ENCODE measurements at regions not wholly inside any gene's neighbourhood (a gene's known extent, or its start where the extent isn't known, plus 50 kb on each side); places are given as distances from the start of the nearest gene placed in this dataset.

- ChIA-PET CTCF (interaction anchor here (0.6 kb wide), 1 partner anchor 58 kb away, joined by 3 read pairs; no protein-coding TSS in a partner anchor), POLR2A (no interaction called here)
- TF ChIP-seq CTBP1 (IDR thresholded peaks at IDR 0.05; ENCODE audit: borderline replicate concordance) (no peak), LEF1 (IDR thresholded peaks at IDR 0.05; ENCODE audit: borderline replicate concordance) (no peak), ARNT (IDR thresholded peaks at IDR 0.05) (no peak), L3MBTL2 (conservative IDR thresholded peaks at IDR 0.05) (no peak), SP1 (IDR thresholded peaks at IDR 0.05) (no peak), NFRKB (IDR thresholded peaks at IDR 0.05) (no peak), ELF4 (IDR thresholded peaks at IDR 0.05) (no peak), FOXK2 (IDR thresholded peaks at IDR 0.05) (no peak), FOXA1 (IDR thresholded peaks at IDR 0.05) (no peak), SUZ12 (IDR thresholded peaks at IDR 0.05) (no peak), BHLHE40 (IDR thresholded peaks at IDR 0.05; ENCODE audit: borderline replicate concordance) (no peak), TARDBP (IDR thresholded peaks at IDR 0.05) (no peak), ZNF384 (IDR thresholded peaks at IDR 0.05) (no peak)
- no peak for DNase-seq (ENCODE audit: extremely low spot score)
Observed at GRCh38 chr6:142624978-142625715, 319.8 kb downstream of the HIVEP2 start.

GRCh38 chr6:142627474-142627873, 317.5 kb downstream of the HIVEP2 start:
- CTCF ChIA-PET: no interaction called here
- POLR2A ChIA-PET: no interaction called here
- no peak for TF ChIP-seq BHLHE40 (IDR thresholded peaks at IDR 0.05; ENCODE audit: borderline replicate concordance)
- no peak for TF ChIP-seq ELF4 (IDR thresholded peaks at IDR 0.05)
- TF ChIP-seq FOXA1 (IDR thresholded peaks at IDR 0.05): no peak
- no peak for TF ChIP-seq PKNOX1 (IDR thresholded peaks at IDR 0.05)
- no peak for TF ChIP-seq SP1 (IDR thresholded peaks at IDR 0.05)
- TF ChIP-seq FOXM1 (IDR thresholded peaks at IDR 0.05; ENCODE audit: borderline replicate concordance): no peak
- no peak for TF ChIP-seq ZNF384 (IDR thresholded peaks at IDR 0.05)
- no peak for TF ChIP-seq FOXK2 (IDR thresholded peaks at IDR 0.05)
- TF ChIP-seq SUZ12 (IDR thresholded peaks at IDR 0.05): no peak
- TF ChIP-seq ARNT (IDR thresholded peaks at IDR 0.05): no peak

DNA sequence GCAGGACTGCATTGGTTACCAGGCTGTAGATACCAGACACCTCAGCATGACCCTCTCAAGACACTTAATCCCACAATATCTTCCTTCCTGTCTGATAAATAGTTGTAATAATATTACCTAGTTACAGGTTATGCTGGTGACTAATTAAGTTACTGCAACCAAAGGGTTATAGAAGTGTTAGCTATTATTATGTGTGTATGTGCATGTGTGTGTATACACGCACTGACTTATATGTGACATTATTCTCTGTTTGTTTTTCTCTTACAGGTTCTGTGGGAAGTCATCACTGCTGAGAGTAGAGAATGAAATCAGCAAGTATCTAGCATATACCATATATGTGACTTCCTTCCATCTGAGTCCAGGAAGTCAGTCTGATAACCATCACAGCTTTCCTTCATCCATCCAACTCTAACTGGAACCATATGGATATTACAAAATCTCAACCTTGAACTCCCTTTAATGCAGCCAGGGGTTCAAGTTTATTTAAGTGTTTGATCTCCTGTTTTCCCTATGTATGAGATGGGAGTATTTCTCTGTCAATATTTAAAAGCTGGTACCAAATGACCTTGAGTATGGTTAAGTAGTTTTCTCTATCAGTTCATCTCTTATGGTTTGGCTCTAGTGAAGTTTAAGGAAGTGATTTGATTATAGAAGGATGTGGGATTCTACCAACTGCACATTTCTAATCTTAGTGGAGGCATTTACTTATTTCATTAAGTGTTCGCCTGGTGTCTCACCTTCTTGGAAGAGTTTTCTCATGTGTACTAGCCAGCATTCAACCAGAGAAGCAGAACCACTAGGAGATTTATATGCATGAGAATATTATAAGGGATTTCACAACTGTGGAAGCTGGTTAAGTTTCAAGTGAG, 313.2 kb downstream of the HIVEP2 start:
- ChIA-PET POLR2A (no interaction called here), CTCF (interaction anchor here (0.5 kb wide), 1 partner anchor 595 kb away, joined by 3 read pairs; no protein-coding TSS in a partner anchor)
- no peak for DNase-seq (ENCODE audit: extremely low spot score)
- no peak for TF ChIP-seq ARNT (IDR thresholded peaks at IDR 0.05)
- TF ChIP-seq NFRKB (IDR thresholded peaks at IDR 0.05): no peak
- no peak for TF ChIP-seq FOXK2 (IDR thresholded peaks at IDR 0.05)
- no peak for TF ChIP-seq CTBP1 (IDR thresholded peaks at IDR 0.05; ENCODE audit: borderline replicate concordance)
- TF ChIP-seq L3MBTL2 (conservative IDR thresholded peaks at IDR 0.05): no peak
- TF ChIP-seq ZNF384 (IDR thresholded peaks at IDR 0.05): no peak
- no peak for TF ChIP-seq HDGF (IDR thresholded peaks at IDR 0.05; ENCODE audit: borderline replicate concordance)
- TF ChIP-seq SP1 (IDR thresholded peaks at IDR 0.05): no peak
- TF ChIP-seq SUZ12 (IDR thresholded peaks at IDR 0.05): no peak
- TF ChIP-seq ELF4 (IDR thresholded peaks at IDR 0.05): no peak
- TF ChIP-seq PKNOX1 (IDR thresholded peaks at IDR 0.05): no peak
- TF ChIP-seq BHLHE40 (IDR thresholded peaks at IDR 0.05; ENCODE audit: borderline replicate concordance): no peak
- TF ChIP-seq LEF1 (IDR thresholded peaks at IDR 0.05; ENCODE audit: borderline replicate concordance): no peak
- TF ChIP-seq FOXM1 (IDR thresholded peaks at IDR 0.05; ENCODE audit: borderline replicate concordance): no peak
- TF ChIP-seq TARDBP (IDR thresholded peaks at IDR 0.05): no peak

More at GRCh38 chr6:142627474-142627873, 317.5 kb downstream of the HIVEP2 start:
- no peak for DNase-seq (ENCODE audit: extremely low spot score)

- TF ChIP-seq NFRKB (IDR thresholded peaks at IDR 0.05) (no peak), PKNOX1 (IDR thresholded peaks at IDR 0.05) (no peak), CTBP1 (IDR thresholded peaks at IDR 0.05; ENCODE audit: borderline replicate concordance) (no peak), LEF1 (IDR thresholded peaks at IDR 0.05; ENCODE audit: borderline replicate concordance) (no peak), ARNT (IDR thresholded peaks at IDR 0.05) (no peak), SP1 (IDR thresholded peaks at IDR 0.05) (no peak), FOXM1 (IDR thresholded peaks at IDR 0.05; ENCODE audit: borderline replicate concordance) (no peak), FOXK2 (IDR thresholded peaks at IDR 0.05) (no peak)
- ChIA-PET CTCF (no interaction called here), POLR2A (no interaction called here)
- DNase-seq (ENCODE audit: extremely low spot score): no peak
Observed at GRCh38 chr6:142633317-142633716, 311.7 kb downstream of the HIVEP2 start.

GRCh38 chr6:142635130-142635529, 309.8 kb downstream of the HIVEP2 start:
- no peak for TF ChIP-seq FOXA1 (IDR thresholded peaks at IDR 0.05)
- TF ChIP-seq ARNT (IDR thresholded peaks at IDR 0.05): no peak
- TF ChIP-seq L3MBTL2 (conservative IDR thresholded peaks at IDR 0.05): no peak
- no peak for TF ChIP-seq BHLHE40 (IDR thresholded peaks at IDR 0.05; ENCODE audit: borderline replicate concordance)
- TF ChIP-seq CTBP1 (IDR thresholded peaks at IDR 0.05; ENCODE audit: borderline replicate concordance): no peak
- no peak for DNase-seq (ENCODE audit: extremely low spot score)
- ChIA-PET POLR2A (no interaction called here), CTCF (no interaction called here)

Data from HEK293T (cell line).